NCI-H2029 treated with DMSO at 0.1 percent for 48 hours (cell line): ENCODE measurements at regions not wholly inside any gene's neighbourhood (a gene's known extent, or its start where the extent isn't known, plus 50 kb on each side); places are given as distances from the start of the nearest gene placed in this dataset.

Experiments
- DNase-seq: peaks from one replicate; lab custom pipeline; 2025; lab: John Stamatoyannopoulos, UW

GRCh38 chr14:61893371-61893940 is 131.2 kb downstream of the SNAPC1 start:
- DNase-seq: no peak

DNA sequence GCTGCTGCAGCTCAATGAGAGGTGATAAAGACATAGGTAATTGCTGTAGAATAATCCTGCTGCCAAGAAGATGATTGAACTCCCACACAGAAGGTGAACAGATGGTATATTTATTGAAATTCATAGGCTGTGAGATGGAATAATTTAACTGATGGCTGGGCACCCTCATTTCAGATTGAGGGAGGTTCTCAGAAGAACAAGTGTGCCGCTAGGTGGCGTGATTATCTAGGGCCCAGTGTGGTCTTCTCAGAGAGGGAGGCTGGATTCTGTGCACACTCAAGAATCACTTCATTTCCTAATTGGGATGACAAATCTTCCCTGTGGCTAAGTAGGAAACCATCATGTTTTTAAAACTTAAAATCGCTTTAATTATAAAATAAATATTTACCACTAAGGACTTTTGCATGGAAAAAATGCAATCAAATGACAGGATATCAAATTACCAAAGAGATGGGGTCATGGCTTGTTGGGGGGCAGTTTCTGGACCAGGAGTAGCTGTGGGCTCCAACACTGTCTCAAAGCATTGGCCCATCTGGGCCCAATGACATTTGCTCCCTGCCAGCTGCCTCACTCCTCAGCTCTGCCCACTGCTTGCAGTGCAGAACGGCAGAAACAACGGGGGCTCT is 132.3 kb downstream of the SNAPC1 start:
- DNase-seq: peak; percentile 81

DNA sequence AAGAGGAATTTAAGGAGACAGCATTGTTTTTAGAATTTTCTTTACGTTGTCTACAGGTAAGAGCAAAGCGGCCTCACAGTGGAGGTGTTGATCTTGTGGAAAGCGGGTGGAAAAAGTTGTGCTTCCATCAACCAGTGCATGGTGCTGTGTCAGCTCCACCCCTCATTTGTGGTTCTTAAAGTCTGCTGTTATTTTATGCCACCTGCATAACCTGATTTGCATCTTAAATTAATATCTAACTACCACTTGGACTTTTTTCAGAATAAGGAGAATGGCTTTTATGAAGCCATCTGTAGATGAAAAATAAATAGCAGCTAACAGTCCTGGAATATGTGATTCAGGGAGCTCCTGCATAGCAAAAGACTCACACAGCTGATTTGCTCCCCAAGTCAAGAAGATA is 135.1 kb downstream of the SNAPC1 start:
- DNase-seq: no peak

GRCh38 chr14:61898568-61898967 is 136.3 kb downstream of the SNAPC1 start:
- DNase-seq: no peak

DNA sequence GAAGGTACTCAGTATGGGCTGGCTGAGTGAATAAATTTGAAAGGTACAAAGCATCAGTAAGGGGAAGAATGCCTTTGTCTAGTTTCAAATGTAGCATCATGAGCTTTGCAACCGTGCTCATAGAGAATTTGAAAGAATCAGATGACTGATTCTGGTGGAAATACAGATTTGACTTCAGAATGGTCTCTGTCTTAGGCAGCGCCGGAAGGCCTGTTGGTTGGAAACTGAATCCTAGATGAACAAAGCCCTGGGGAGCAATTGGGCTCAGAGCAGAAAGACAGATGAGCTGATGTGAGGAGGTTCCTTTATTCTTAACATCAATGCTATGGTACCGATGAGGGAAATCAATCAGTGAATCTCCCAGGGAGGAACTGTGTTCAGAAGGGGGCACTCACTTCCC is 137.3 kb downstream of the SNAPC1 start:
- no peak for DNase-seq

GRCh38 chr14:61904946-61905345 is 142.7 kb downstream of the SNAPC1 start:
- DNase-seq: no peak

- no peak for DNase-seq
Observed at GRCh38 chr14:61911574-61911973, 149.4 kb downstream of the SNAPC1 start.

- no peak for DNase-seq
Observed at GRCh38 chr14:61918998-61919397, 156.8 kb downstream of the SNAPC1 start.

GRCh38 chr14:61923348-61923747 is 161.1 kb downstream of the SNAPC1 start:
- DNase-seq: no peak

DNA sequence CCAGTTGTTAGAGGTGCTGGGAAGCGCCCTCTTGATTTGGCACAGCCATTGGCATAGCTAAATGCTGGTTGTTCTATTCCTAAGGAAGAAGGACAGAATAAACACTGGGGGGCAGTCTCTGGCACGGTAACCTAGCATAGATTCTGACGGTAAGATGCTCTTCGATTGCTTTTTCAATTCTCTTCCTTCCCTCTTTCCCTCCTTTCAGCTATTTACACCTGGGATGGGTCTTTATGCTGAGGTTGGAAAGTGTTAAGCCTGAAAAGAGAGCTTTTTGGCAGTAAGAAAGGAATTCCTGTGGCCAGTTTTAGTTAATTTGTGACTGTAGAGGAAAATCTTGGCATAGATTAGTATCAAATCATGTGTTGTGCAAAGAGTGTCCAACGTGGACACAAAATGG is 162.8 kb downstream of the SNAPC1 start:
- no peak for DNase-seq

DNA sequence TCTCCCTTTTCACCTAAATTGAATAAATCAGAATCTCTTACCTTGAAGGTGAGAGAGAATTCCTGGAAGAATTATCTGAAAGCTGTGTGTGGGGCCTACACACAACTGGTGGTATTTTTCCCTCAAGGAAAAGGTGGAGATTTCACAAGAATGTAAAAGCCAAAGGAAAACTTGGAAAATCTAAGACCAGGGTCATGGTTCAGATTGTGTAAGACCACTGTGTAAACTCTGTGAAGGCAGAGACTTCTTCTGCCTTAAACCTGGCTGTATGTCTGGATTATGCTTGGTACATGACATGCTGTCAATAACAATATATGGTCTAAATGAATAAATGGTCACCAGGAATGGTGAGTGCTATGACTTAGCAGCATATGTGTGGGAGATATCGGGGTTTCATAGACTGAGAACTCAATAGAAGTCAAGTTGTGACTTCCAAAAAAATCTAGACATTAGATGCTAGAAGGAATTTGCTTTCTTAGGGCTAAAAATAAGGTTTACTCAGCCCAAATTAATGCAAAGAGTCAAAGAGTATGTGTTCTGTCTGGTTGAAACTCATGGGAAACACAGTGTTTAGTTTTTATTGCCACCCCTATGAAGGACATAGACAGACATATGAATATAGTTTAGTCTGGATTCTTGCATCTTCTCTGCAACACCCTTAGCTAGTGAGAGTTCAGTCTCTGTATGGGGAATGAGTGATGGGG is 163.7 kb downstream of the SNAPC1 start:
- no peak for DNase-seq

DNA sequence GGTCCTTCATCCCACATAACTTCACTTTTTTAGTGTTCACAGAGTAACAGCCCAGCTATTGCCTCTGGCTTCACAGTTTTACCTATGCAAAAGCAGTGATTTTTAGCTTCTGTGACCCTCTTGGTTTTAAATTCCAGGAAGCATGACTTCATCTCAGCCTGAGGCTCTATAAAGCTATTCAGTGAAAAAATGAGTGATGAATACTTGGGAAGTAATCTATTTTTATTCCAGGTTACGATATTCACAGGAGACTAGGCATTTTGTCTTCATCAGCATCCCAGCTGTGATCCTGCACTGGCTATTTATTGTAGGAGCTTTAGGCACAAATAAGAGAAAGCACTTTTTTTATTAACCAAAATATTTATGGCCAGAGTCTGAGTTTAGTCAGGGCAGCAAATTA is 164.8 kb downstream of the SNAPC1 start:
- DNase-seq: no peak

- no peak for DNase-seq
Observed at GRCh38 chr14:61927520-61927919, 165.3 kb downstream of the SNAPC1 start.

DNA sequence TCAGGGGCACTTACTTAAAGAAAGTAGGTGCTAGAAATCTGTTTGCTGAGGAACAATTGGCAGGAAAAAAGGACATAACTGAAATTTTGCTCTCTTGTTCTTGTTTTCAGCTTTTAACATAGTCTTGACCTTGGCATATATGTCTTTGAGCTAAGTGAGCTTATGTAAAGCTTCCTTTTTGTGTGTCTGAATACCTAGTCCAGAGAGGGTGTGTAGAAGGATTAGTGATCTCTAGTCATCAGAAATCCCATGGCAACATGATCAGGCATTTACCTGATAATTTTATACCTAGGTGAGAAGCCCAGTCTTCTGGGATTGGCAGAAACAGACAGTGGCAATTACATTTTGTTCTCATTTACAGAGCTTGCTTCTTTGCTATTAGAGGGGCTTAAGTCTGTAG is 166.1 kb downstream of the SNAPC1 start:
- DNase-seq: no peak

- no peak for DNase-seq
Observed at GRCh38 chr14:61928701-61929100, 166.5 kb downstream of the SNAPC1 start.

- DNase-seq: no peak
Observed at GRCh38 chr14:61929651-61930050, 167.4 kb downstream of the SNAPC1 start.

DNA sequence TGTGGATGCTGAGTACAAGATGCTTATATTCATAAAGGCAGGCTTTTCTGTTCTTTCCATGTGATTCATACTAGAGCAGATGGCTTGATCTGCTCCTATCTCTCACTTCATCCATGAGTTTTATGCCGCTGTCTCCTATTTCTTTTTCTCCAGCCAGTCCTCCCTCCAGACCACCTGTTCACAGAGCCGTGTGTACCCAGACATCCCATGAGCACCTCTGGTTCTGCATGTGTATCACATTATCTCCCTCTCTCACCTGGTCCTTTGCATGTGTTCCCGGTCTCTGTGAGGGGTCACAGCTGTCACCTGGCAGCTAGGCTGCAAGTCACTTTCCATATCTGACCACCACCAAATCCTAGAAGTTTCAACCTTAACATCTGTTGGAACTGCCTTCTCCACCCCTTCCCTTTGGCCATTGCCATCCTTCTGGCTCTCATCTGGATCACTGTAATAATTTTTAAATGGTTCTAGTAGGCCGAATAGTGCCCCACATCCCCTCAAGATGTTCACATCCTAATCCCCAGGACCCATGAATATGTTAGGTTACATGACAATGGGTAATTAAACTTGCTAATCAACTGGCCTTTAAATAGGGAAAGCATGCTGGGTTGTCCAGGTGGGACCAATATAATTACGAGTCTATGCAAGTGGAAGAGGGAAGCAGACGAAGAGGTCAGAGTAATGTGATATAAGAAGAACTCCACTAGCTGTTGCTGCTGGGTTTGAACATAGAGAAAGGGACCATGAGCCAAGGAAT is 168.1 kb downstream of the SNAPC1 start:
- no peak for DNase-seq

DNA sequence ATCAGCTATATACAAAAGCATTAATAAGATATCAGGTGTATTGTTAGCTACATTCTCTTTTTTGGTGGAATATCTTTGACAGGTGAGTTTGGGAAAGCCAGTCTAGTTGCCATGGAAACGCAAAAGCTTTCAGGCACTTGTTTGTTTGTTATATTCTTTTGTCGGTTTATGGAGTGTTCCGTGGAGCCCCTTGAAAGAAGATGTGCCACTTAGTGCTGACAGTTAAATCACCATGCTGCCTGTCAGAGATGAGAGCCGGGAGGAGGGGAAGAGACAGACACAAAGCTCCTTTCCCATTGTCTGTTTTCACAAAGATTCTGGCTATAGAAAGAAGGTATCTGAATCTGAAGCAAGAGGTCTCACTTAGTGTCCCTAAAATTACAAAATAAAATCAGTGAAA is 170.8 kb downstream of the SNAPC1 start:
- DNase-seq: no peak

DNA sequence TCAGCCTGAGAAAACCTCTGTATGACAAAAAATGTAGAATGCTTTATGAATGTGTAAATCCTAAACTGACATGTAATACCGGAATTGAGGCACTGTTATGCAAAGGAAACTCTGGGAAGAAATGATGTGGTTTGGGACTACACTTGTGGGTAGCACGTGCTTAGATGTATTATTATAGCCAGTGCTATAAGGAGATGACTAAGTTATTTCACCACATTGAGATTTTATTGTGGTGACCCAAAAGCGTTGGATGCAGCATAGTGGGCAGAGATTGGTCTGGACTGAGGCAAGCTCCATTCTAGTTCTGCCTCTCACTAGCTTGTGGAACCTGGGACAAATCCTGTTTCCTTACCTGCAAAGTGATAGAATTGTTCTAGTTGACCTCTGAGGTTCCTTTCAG is 172.2 kb downstream of the SNAPC1 start:
- DNase-seq: no peak

DNA sequence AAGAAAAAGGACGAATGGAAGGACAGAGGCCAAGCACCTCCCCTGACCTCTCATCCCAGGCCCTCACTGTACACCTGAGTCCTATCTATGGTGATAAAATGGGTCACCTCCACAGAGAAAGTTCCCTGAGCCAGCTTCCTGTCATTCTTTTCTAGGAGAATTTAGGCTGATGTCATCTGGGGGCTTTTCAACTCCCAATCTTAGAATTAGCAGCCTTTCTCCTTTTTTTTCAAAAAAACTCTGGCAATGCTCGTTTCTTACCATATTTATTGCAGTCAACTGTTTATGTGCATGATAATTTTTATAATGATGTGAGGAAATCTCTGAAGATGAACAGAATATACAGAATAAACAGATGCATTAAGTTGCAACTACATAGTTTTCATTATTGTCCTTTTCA is 177.6 kb downstream of the SNAPC1 start:
- no peak for DNase-seq

DNA sequence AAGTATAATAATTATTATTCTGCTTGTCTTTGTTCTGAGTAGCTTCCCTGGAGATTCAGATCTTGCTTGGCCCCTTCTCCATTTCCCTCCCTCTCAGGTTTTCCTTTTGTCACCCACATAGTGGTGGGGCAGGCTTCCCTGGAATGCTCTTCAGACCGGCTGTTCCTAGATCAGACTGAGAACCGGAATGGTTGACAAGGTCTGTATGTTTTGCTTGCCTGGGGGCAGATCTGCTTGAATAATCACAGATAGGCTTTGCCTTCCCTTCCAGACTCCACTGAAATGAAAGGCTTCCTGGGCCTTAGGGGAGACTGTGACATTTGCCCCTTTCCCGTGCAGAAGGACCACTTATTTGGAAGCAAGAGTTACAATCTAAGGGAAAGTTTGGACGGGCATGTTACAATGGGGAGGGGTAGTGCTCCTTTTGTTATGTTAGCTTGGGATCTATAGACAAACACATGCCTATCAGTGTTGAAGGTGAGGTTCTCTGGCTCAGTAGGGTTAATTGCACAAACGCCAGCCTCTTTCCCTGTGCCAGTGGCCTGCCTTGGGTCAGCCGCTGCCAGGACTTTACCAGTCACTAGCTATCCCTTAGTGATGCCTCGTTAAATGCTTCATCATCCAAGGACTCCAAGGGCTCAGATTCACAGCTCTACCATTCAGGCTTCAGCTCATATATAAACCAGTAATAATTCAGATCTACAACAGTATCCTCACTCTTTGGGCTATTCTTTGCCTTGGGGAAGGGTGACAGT is 178.6 kb downstream of the SNAPC1 start:
- no peak for DNase-seq
